UCSD-AML1 (cell line): ENCODE measurements at regions not wholly inside any gene's neighbourhood (a gene's known extent, or its start where the extent isn't known, plus 50 kb on each side); places are given as distances from the start of the nearest gene placed in this dataset.

Experiments used
- DNase-seq: peaks from one replicate; lab custom pipeline; 2025; ENCODE audit not compliant: unreplicated experiment; lab: John Stamatoyannopoulos, UW

GRCh38 chr11:26225646-26226045, 106.3 kb upstream of the ANO3 start:
- DNase-seq, result no peak

- no peak for DNase-seq
Measured at GRCh38 chr11:26227301-26227746, 104.6 kb upstream of the ANO3 start.

- DNase-seq, result no peak
Measured at GRCh38 chr11:26227883-26228502, 103.9 kb upstream of the ANO3 start.

DNA sequence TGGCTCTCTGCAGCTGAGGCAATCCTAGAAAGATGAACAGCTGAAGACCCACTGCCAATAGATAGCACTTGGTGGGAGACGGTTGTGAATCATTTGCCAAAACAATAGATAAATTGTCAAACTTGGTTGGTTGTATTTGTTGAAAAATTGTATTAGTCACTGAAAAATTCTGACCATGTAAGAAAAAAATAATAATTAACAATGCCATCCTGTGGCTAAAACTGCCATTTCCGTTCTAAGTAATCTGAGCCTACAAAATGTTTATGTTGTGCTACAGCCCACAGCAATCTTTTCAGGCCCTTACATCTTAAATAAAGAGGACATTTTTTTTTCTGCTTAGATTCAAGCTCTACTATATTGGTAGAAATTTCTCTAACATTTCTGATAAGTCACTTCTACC, 103.2 kb upstream of the ANO3 start:
- no peak for DNase-seq

DNA sequence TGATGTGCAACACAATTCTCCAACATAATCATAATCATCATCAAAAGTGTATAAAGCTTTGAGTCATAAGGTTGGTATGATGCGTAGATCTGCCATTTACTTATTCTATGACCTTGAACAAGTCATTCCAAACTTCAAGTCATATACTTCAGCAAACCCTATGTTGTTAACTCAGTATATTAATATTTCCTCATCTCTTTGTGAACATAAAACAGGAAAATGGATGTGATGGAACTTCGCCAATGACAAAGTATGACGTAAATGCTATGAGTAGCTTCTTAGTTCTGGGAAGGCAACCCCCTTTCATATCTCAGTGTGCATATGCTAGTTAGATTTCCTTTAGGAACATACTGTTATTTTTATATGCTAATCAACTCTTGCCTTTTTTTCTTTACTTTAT, 102.7 kb upstream of the ANO3 start:
- no peak for DNase-seq

DNA sequence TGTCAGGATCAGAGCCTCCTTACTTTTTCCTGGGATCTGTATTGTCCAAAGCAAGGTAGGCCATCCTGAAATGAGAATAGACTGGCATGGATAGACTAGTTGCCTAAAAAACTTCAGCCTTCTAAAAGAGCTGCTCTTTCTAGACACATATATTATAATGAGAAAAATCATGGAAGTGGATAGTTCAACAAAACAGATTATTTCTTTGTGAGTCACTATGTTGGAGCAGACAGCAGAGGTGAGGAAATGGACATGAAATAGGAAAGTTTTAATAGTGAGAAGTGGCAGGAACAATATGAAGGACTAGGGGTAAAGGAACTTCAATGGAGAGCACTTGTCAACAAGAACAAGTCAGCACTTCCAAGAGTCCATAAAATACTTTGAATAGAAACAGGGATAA, 101.9 kb upstream of the ANO3 start:
- DNase-seq, result no peak

DNA sequence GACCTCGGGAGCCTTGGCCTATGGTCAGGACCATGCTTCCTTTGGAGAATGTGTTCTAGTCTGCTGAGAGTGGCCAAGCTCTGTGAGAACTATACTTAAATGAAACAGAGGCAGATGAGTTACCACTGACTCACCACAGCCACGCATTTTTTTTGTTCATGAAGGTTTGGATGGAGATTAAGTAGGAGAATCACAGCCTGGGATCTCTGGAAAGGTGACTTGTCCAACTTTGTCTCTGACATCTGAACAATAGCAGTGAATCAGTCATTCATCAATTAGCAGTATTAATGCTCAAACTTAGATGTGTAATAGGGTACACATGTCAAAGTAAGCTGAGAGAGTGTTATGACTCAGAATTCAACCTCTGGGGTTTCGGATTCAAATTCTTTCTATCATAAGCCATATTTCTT, 100.7 kb upstream of the ANO3 start:
- no peak for DNase-seq

DNA sequence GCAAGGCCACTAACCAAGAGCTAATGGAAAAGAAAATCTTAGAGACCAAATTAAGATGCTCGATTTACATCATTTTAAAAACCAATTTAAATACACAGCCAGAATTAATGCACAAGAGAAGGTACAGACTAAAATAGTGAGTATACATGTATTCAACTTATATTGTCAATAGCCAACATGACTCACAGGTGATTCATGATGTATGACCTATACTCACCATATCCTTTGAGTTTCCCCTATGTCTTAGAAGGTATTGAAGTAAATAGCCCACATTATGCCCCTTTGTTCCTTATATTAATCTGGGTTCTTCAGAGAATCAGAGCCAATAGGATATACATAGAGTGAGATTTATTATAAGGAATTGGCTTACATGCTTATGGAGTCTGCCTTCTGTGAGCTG, 97.5 kb upstream of the ANO3 start:
- DNase-seq, result no peak

- no peak for DNase-seq
Measured at GRCh38 chr11:26243426-26243825, 88.5 kb upstream of the ANO3 start.

DNA sequence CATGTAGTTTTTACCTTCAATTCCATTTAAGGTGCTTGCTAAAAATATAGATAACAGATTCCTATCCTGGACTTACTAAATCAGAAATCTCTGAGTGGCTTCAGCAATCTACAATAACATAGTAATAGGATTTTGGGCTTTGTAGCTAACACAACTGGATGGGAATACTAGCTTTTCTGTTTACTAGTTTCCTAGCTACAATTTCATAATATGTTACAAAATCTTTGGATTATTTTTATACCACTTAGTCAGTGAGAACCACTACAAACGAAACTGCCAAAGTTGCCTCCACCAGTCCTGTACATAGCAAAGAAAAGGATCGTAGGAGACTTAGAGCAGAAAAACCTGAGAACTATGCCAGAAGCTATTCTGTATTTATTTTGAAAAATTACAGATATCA, 87.7 kb upstream of the ANO3 start:
- no peak for DNase-seq

- DNase-seq, result no peak
Measured at GRCh38 chr11:26245046-26245445, 86.9 kb upstream of the ANO3 start.

DNA sequence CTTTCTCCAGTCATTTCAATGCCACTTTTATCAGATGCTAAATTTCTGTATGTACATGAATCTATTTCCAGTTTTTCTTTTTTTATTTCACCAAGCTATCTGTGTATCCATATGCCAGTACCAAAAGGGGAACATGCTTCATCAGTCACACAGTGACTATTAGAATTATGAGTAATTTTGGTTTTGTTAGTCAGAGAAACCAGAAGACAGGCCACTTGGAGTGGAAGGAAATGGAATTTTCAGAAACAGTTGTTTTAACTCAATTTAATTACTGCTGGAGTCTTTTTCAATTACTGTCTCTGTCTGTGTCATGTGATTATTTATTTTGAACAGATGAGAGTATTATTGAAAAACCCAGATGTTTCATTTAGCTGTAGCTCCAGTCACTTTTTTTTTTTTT, 84.6 kb upstream of the ANO3 start:
- no peak for DNase-seq

DNA sequence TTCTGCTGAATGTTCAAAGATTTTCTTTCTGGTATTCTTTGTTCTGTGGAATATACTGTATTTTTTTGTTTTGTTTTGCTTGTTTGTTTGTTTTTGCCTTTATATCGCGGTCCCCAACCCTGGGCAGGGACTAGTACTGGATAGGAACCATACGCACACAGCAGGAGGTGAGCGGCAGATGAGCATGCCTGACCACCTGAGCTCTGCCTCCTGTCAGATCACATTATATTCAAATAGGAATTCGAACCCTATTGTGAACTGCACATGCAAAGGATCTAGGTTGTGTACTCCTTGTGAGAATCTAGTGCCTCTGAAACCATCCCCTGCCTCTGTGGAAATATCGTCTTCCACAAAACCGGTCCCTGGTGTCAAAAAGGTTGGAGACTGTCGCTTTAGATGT, 83.3 kb upstream of the ANO3 start:
- no peak for DNase-seq

DNA sequence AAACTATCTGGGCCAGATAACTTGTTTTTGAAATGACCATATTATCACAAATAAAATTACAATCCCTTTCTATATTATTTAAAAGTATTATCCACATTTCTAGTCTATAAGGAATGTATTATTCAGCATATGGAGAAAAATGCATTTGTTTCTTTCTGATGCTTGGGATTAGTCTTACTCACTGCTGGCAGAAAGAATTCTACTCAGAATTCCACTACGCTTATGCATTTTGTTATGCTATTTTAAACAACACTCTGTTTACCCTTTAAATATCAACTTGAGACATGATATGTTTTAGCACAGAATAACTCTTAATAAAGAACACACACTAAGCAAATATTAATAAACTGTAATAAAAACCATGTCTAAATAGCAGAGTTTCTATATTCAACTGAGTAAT, 77.6 kb upstream of the ANO3 start:
- no peak for DNase-seq

GRCh38 chr11:26263769-26264168, 68.2 kb upstream of the ANO3 start:
- no peak for DNase-seq

- DNase-seq, result no peak
Measured at GRCh38 chr11:26264266-26264665, 67.7 kb upstream of the ANO3 start.

GRCh38 chr11:26268980-26269660, 62.8 kb upstream of the ANO3 start:
- DNase-seq, result no peak

DNA sequence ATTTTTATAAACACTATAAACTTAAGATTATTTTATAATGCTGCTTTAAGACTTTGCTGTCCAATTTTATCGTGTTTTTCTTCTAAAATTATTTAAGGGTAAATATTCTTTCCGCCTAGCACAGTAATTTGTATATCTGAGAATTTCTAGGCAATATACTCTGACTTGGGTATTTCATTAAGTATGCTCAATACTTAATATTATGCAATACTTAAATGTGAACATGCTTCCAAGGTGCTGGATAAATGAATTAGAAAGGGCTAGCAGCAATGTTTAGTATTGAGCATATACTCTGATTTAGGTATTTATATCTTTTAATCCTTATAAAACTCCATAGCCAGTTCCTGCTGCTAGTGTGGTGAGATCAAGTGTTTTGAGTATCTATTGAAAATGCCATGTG, 60.3 kb upstream of the ANO3 start:
- DNase-seq, result no peak

- peak; percentile 12 for DNase-seq
Measured at GRCh38 chr11:26276798-26277424, 55.0 kb upstream of the ANO3 start.

DNA sequence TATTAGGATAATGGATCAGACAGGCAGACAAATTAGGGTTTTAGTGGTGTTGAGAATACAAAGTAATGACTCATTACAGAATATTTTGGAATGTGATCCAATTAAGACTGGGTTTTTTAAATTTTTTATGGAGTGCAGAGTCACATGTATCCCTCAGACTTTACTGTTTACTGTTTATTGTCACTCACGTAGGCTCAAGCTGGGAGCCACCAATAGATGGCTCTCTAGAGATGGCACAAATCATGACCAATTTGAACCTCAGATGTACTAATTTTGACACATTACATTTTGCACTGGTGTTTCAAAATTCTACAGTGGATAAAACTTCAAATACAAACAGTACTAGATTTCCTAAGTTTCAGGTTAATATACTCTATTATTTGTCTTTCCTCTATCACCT, 53.6 kb upstream of the ANO3 start:
- DNase-seq, result no peak
